ENCODE measurements at regions not wholly inside any gene's neighbourhood (a gene's known extent, or its start where the extent isn't known, plus 50 kb on each side); places are given as distances from the start of the nearest gene placed in this dataset.
A peak's percentile ranks its signal among the peaks of the same experiment; 100 is the strongest.

GRCh38 chr20:39874049-39874893 is 814.8 kb downstream of the MAFB start:
- peak; percentile 62 to 74 for DNase-seq
- TF ChIP-seq GATA1 (IDR thresholded peaks at IDR 0.05; ENCODE audit: low read depth, low read length) (no peak), POLR2A (IDR thresholded peaks at IDR 0.05; ENCODE audit: low read length) (no peak)

- TF ChIP-seq POLR2A (IDR thresholded peaks at IDR 0.05; ENCODE audit: low read length) (no peak), GATA1 (IDR thresholded peaks at IDR 0.05; ENCODE audit: low read depth, low read length) (no peak)
These were observed 815.8 kb downstream of the MAFB start for GRCh38 chr20:39873286-39873685.

GRCh38 chr20:39871013-39871412 is 818.0 kb downstream of the MAFB start:
- TF ChIP-seq POLR2A (IDR thresholded peaks at IDR 0.05; ENCODE audit: low read length) (no peak), GATA1 (IDR thresholded peaks at IDR 0.05; ENCODE audit: low read depth, low read length) (no peak)
- no peak for DNase-seq

More at GRCh38 chr20:39873286-39873685, 815.8 kb downstream of the MAFB start:
- DNase-seq = no peak

GRCh38 chr20:39865446-39865845 is 823.6 kb downstream of the MAFB start:
- no peak for DNase-seq
- TF ChIP-seq POLR2A (IDR thresholded peaks at IDR 0.05; ENCODE audit: low read length) = no peak
- no peak for TF ChIP-seq GATA1 (IDR thresholded peaks at IDR 0.05; ENCODE audit: low read depth, low read length)

GRCh38 chr20:39862470-39862891 is 826.6 kb downstream of the MAFB start:
- peak in 1 of 2 experiments; percentile 2 for DNase-seq
- TF ChIP-seq GATA1 (IDR thresholded peaks at IDR 0.05; ENCODE audit: low read depth, low read length) (no peak), POLR2A (IDR thresholded peaks at IDR 0.05; ENCODE audit: low read length) (no peak)

- TF ChIP-seq GATA1 (IDR thresholded peaks at IDR 0.05; ENCODE audit: low read depth, low read length) = no peak
- TF ChIP-seq POLR2A (IDR thresholded peaks at IDR 0.05; ENCODE audit: low read length) = no peak
- DNase-seq = no peak
These were observed 827.7 kb downstream of the MAFB start for GRCh38 chr20:39861381-39861780.

- TF ChIP-seq GATA1 (IDR thresholded peaks at IDR 0.05; ENCODE audit: low read depth, low read length) (no peak), POLR2A (IDR thresholded peaks at IDR 0.05; ENCODE audit: low read length) (no peak)
- DNase-seq = no peak
These were observed 831.2 kb downstream of the MAFB start for GRCh38 chr20:39857835-39858234.

- no peak for TF ChIP-seq POLR2A (IDR thresholded peaks at IDR 0.05; ENCODE audit: low read length)
- no peak for DNase-seq
These were observed 831.8 kb downstream of the MAFB start for GRCh38 chr20:39857187-39857586.

- no peak for DNase-seq
- no peak for TF ChIP-seq GATA1 (IDR thresholded peaks at IDR 0.05; ENCODE audit: low read depth, low read length)
- no peak for TF ChIP-seq POLR2A (IDR thresholded peaks at IDR 0.05; ENCODE audit: low read length)
These were observed 833.2 kb downstream of the MAFB start for GRCh38 chr20:39855799-39856198.

GRCh38 chr20:39855056-39855455 is 834.0 kb downstream of the MAFB start:
- no peak for TF ChIP-seq POLR2A (IDR thresholded peaks at IDR 0.05; ENCODE audit: low read length)
- TF ChIP-seq GATA1 (IDR thresholded peaks at IDR 0.05; ENCODE audit: low read depth, low read length) = no peak

GRCh38 chr20:39853636-39854035 is 835.4 kb downstream of the MAFB start:
- no peak for DNase-seq
- no peak for TF ChIP-seq POLR2A (IDR thresholded peaks at IDR 0.05; ENCODE audit: low read length)
- no peak for TF ChIP-seq GATA1 (IDR thresholded peaks at IDR 0.05; ENCODE audit: low read depth, low read length)

More at GRCh38 chr20:39855056-39855455, 834.0 kb downstream of the MAFB start:
- DNase-seq = no peak

GRCh38 chr20:39853050-39853449 is 836.0 kb downstream of the MAFB start:
- DNase-seq = no peak
- TF ChIP-seq GATA1 (IDR thresholded peaks at IDR 0.05; ENCODE audit: low read depth, low read length) (no peak), POLR2A (IDR thresholded peaks at IDR 0.05; ENCODE audit: low read length) (no peak)

- TF ChIP-seq GATA1 (IDR thresholded peaks at IDR 0.05; ENCODE audit: low read depth, low read length) (no peak), POLR2A (IDR thresholded peaks at IDR 0.05; ENCODE audit: low read length) (no peak)
- DNase-seq = no peak
These were observed 837.6 kb downstream of the MAFB start for GRCh38 chr20:39851459-39851858.

- no peak for DNase-seq
These were observed 838.2 kb downstream of the MAFB start for GRCh38 chr20:39850821-39851330.

GRCh38 chr20:39850246-39850645 is 838.8 kb downstream of the MAFB start:
- no peak for DNase-seq
- no peak for TF ChIP-seq POLR2A (IDR thresholded peaks at IDR 0.05; ENCODE audit: low read length)
- no peak for TF ChIP-seq GATA1 (IDR thresholded peaks at IDR 0.05; ENCODE audit: low read depth, low read length)

More at GRCh38 chr20:39850821-39851330, 838.2 kb downstream of the MAFB start:
- TF ChIP-seq GATA1 (IDR thresholded peaks at IDR 0.05; ENCODE audit: low read depth, low read length) = no peak
